Pancreas (tissue), 10 donors: ENCODE measurements at regions not wholly inside any gene's neighbourhood (a gene's known extent, or its start where the extent isn't known, plus 50 kb on each side); places are given as distances from the start of the nearest gene placed in this dataset.

Source experiments
- ATAC-seq, 4 donors: fragments of 200-7000 bp; cut with Tn5 transposase; one replicate each; pipeline versions ENCODE4 v1.8.0 to v1.9.1; 2020; ENCODE audit warnings: mild to moderate bottlenecking in 4 of 4, moderate library complexity in 4 of 4
- DNase-seq, 6 donors: peaks; one replicate each; pipeline ENCODE4 v3.0.0-alpha.2; 2020
- FAIRE-seq: peaks from 2 replicates; lab custom pipeline; 2012; peaks lifted over from hg19 to GRCh38; lab: Jason Lieb, UNC
- H3K27ac ChIP-seq, 4 donors: fragments of 200-600 bp; sonication (generic); 1 replicate in 3 of 4; 2 replicates in 1 of 4; pipeline versions ENCODE4 v1.5.0 to v1.8.0; 2020
- H3K27me3 ChIP-seq, 4 donors: fragments of 200-600 bp; one replicate each; pipeline ENCODE4 v1.8.0; 2021
- H3K36me3 ChIP-seq, 3 donors: fragments of 200-600 bp; sonication (generic) in 1 of 3; one replicate each; pipeline versions ENCODE4 v1.5.0 to v1.8.0; 2020 to 2021
- H3K4me1 ChIP-seq, 3 donors: fragments of 200-600 bp; one replicate each; pipeline ENCODE4 v1.8.0; 2021
- H3K4me3 ChIP-seq, 4 donors: fragments of 200-600 bp; sonication (generic) in 2 of 4; one replicate each; pipeline versions ENCODE4 v1.5.0 to v1.8.0; 2020 to 2021
- H3K9me3 ChIP-seq, 4 donors: fragments of 200-600 bp; one replicate each; pipeline ENCODE4 v1.8.0; 2021
- CTCF ChIP-seq, 4 donors: fragments of 200-600 bp; sonication (generic) in 3 of 4; IDR thresholded peaks; one replicate each; pipeline versions ENCODE4 v1.5.0 to v1.8.0; 2021; ENCODE audit warnings: antibody characterized with exemption in 4 of 4
- WGBS, 2 donors: extraction: QIAGEN DNeasy Blood & Tissue Kit; methylation state at CpG; one replicate each; pipeline ENCODE4 v1.1.7; 2013; 5-methylcytosine and 5-hydroxymethylcytosine counted together
- intact Hi-C, 3 donors: fragments of 100-400 bp; cut with DNase I; formaldehyde crosslinking; loops; one replicate each; pipeline versions ENCODE4 v1.11.1 to v1.14.2; 2022
- donor health status: healthy with polysubstance abuse.
- donor health status: DM: no; HTN: no; CAD: no; lungs with moderate emphysema.
- donor health status: DM: no; HTN: no; CAD: no.
- donor health status: control.
- donor health status: control.
- donor health status: Bipolar disorder and iron deficiency.
- donor health status: DM: yes; HTN: yes; CAD: no.
- donor health status: DM: no; HTN: no; CAD: no.
- donor health status: DM: no; HTN: no; CAD: no.
- donor health status: DM: yes; HTN: yes; CAD: no.

- Histone ChIP-seq H3K9me3 (no peaks in the 10 kb centered on the region), H3K36me3 (no peaks in the 10 kb centered on the region), H3K4me1 (no peaks in the 10 kb centered on the region), H3K27ac (no peak overlapping the region), H3K4me3 (no peak overlapping the region), H3K27me3 (no peaks in the 10 kb centered on the region)
- ATAC-seq (no peak), FAIRE-seq (no peak), DNase-seq (no peak)
- no peak for TF ChIP-seq CTCF (IDR thresholded peaks at IDR 0.05)
- WGBS, 2 donors, result 53 to 56% methylated on average over 3 of the region's 3 CpGs
- intact Hi-C loops, result no loop called here
Measured at GRCh38 chr4:117664706-117665444, 369.4 kb upstream of the NDST3 start.

GRCh38 chr4:117676153-117676552 lies 358.1 kb upstream of the NDST3 start:
- no peak for TF ChIP-seq CTCF (IDR thresholded peaks at IDR 0.05)
- 0 to 18% methylated on average over 1 of the region's 1 CpG for WGBS, 2 donors
- H3K4me1 ChIP-seq, result no peaks in the 10 kb centered on the region
- H3K4me3 ChIP-seq, result no peak overlapping the region
- H3K36me3 ChIP-seq, result no peaks in the 10 kb centered on the region
- no peaks in the 10 kb centered on the region for H3K27me3 ChIP-seq
- DNase-seq, result no peak
- H3K9me3 ChIP-seq, result no peaks in the 10 kb centered on the region
- H3K27ac ChIP-seq, result no peak overlapping the region
- ATAC-seq, result no peak
- FAIRE-seq, result no peak
- intact Hi-C loops, result no loop called here

GRCh38 chr4:117678861-117679260 lies 355.4 kb upstream of the NDST3 start:
- Histone ChIP-seq H3K27me3 (no peaks in the 10 kb centered on the region), H3K9me3 (no peaks in the 10 kb centered on the region), H3K4me1 (no peaks in the 10 kb centered on the region), H3K4me3 (no peak overlapping the region), H3K27ac (no peak overlapping the region), H3K36me3 (no peaks in the 10 kb centered on the region)
- no peak for DNase-seq
- FAIRE-seq, result no peak
- intact Hi-C loops, result no loop called here
- no peak for ATAC-seq
- TF ChIP-seq CTCF (IDR thresholded peaks at IDR 0.05), result no peak
- WGBS, 2 donors, result 52 to 65% methylated on average over 4 of the region's 4 CpGs

DNA sequence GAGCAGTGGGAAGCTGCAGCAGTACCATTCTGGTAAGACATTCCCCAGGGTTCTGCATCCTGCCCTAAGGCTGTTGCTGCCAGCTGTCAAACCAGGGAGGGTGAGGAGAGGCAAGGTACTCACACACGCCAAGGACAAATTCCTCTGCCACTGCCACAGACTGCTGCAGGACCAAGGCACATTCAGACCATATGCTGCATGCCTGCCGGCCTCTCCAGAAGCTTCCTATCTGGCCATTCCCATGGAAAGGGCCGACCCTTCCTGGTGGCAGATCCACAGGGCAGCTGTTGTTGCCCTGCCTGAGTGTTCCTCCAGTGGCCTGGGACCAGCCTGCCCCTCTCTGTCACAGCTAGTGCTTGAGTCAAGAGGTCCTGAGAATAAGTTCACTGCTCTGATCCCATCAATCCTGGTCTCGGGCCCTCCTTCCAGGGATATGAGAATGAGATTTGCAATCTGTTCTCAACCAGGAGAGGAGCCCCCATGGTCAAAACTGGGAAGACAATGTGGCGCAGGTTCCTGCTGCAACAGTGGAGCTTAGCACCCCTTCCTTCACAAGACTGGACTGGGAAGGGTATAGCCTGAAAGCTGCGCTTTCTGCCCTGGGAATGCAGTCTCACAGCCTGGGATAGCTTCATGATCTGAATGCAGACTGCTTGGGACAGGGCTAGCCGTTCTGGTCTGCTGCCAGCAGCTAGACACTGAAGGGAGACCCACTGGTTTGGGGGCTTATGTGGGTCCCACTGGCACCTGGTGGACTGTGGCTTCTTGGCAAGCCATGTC lies 342.5 kb upstream of the NDST3 start:
- Histone ChIP-seq H3K36me3 (no peaks in the 10 kb centered on the region), H3K9me3 (no peaks in the 10 kb centered on the region), H3K27ac (no peak overlapping the region), H3K27me3 (no peaks in the 10 kb centered on the region), H3K4me1 (no peaks in the 10 kb centered on the region), H3K4me3 (no peak overlapping the region)
- no peak for TF ChIP-seq CTCF (IDR thresholded peaks at IDR 0.05)
- FAIRE-seq (no peak), DNase-seq (peak in 1 of 6 donors; percentile 27), ATAC-seq (no peak)
- intact Hi-C loops, result no loop called here
- 55 to 56% methylated on average over 7 of the region's 7 CpGs for WGBS, 2 donors

GRCh38 chr4:117692538-117692937 lies 341.7 kb upstream of the NDST3 start:
- FAIRE-seq (no peak), DNase-seq (no peak), ATAC-seq (no peak)
- H3K4me1 ChIP-seq, result no peaks in the 10 kb centered on the region
- no peaks in the 10 kb centered on the region for H3K36me3 ChIP-seq
- no peaks in the 10 kb centered on the region for H3K9me3 ChIP-seq
- H3K4me3 ChIP-seq, result no peak overlapping the region
- WGBS, 2 donors, result 49 to 59% methylated on average over 1 of the region's 1 CpG
- H3K27ac ChIP-seq, result no peak overlapping the region
- H3K27me3 ChIP-seq, result no peaks in the 10 kb centered on the region
- no peak for TF ChIP-seq CTCF (IDR thresholded peaks at IDR 0.05)
- intact Hi-C loops, result no loop called here
